ENCODE measurements at regions not wholly inside any gene's neighbourhood (a gene's known extent, or its start where the extent isn't known, plus 50 kb on each side); places are given as distances from the start of the nearest gene placed in this dataset.

DNA sequence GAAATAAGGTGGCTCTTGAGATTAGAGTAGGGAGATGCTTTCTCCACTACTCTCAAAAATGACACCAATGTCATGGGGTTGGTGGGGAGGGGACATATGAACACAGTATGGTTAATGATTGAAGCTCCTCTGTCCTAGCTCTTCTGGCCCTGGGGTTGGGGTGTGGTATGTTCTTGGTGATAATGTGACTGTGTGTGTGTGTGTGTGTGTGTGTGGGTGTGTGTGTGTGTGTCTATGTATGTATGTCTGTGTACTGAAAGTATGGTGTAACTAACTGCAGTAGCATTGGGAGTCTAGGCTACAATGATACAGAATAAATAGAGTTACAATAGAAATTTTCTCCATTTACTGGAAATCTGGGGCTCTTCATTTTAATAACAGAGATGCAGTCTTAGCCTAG, 121.0 kb upstream of the CD180 start:
- TF ChIP-seq, protein P1, sequence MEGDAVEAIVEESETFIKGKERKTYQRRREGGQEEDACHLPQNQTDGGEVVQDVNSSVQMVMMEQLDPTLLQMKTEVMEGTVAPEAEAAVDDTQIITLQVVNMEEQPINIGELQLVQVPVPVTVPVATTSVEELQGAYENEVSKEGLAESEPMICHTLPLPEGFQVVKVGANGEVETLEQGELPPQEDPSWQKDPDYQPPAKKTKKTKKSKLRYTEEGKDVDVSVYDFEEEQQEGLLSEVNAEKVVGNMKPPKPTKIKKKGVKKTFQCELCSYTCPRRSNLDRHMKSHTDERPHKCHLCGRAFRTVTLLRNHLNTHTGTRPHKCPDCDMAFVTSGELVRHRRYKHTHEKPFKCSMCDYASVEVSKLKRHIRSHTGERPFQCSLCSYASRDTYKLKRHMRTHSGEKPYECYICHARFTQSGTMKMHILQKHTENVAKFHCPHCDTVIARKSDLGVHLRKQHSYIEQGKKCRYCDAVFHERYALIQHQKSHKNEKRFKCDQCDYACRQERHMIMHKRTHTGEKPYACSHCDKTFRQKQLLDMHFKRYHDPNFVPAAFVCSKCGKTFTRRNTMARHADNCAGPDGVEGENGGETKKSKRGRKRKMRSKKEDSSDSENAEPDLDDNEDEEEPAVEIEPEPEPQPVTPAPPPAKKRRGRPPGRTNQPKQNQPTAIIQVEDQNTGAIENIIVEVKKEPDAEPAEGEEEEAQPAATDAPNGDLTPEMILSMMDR (IDR thresholded peaks at IDR 0.05): no peak
- TF ChIP-seq EZH2 (IDR thresholded peaks at IDR 0.05; ENCODE audit: borderline replicate concordance, insufficient read depth, low read depth, low read length, poor library complexity, severe bottlenecking): no peak

Data from B cell (primary cell).